Prostate gland (tissue), 2 donors: ENCODE measurements at regions not wholly inside any gene's neighbourhood (a gene's known extent, or its start where the extent isn't known, plus 50 kb on each side); places are given as distances from the start of the nearest gene placed in this dataset.

Source experiments
- CTCF ChIP-seq, 4 experiments: fragments of 200-600 bp in 2 of 4; fragments of 450-650 bp in 2 of 4; sonication (generic) in 2 of 4; IDR thresholded peaks; 1 replicate in 3 of 4; 2 replicates in 1 of 4; pipeline ENCODE4 v1.5.1; 2016 to 2019; ENCODE audit warnings: antibody characterized with exemption in 4 of 4, mild to moderate bottlenecking in 2 of 4, moderate library complexity in 2 of 4
- POLR2A ChIP-seq: fragments of 450-650 bp; IDR thresholded peaks from one replicate; pipeline ENCODE4 v1.6.1; 2016; ENCODE audit warnings: antibody characterized with exemption, mild to moderate bottlenecking
- POLR2AphosphoS5 ChIP-seq: sonication (generic); formaldehyde crosslinking; IDR thresholded peaks from one replicate; pipeline ENCODE4 v1.6.1; 2017; ENCODE audit warnings: antibody characterized with exemption

DNA sequence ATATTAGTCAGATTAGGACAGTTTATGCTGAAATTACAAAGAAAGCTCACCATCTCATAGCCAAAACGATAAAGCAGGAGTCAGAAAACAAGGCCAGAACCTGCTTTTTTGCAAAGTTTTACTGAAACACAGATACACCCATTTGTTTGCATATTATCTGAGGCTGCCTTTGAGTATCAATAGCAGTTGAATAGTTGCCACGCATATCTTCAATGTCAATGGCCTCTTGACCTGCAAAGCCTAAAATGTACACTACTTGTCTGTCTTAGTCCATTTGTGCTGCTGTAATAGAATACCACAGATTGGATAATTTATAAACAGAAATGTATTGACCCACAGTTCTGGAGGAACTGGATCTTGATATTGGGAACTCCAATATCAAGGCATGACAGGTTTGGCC is 94.1 kb upstream of the NT5E start:
- TF ChIP-seq CTCF (IDR thresholded peaks at IDR 0.05) (no peak), POLR2A (no peak), POLR2AphosphoS5 (no peak)
